GM19023 (cell line): ENCODE measurements at regions not wholly inside any gene's neighbourhood (a gene's known extent, or its start where the extent isn't known, plus 50 kb on each side); places are given as distances from the start of the nearest gene placed in this dataset.
"Not testable (repeated sequence)": the region's sequence is repeated elsewhere in the genome, so short reads cannot be mapped to it uniquely, and the experiment has no call there.

Source experiments
- ATAC-seq: cut with Tn5 transposase; IDR thresholded peaks from one replicate; pipeline ENCODE4 v1.9.1; 2021; ENCODE audit warnings: mild to moderate bottlenecking, moderate library complexity; ENCODE audit not compliant: unreplicated experiment

- no peak for ATAC-seq
Observed at GRCh38 chr18:28768791-28769768, 592.1 kb upstream of the CDH2 start.

- ATAC-seq, result no peak
Observed at GRCh38 chr18:28767727-28768211, 590.8 kb upstream of the CDH2 start.

- ATAC-seq, result no peak
Observed at GRCh38 chr18:28767201-28767600, 590.3 kb upstream of the CDH2 start.

- ATAC-seq, result no peak
Observed at GRCh38 chr18:28766721-28767120, 589.8 kb upstream of the CDH2 start.

GRCh38 chr18:28766027-28766426 is 589.1 kb upstream of the CDH2 start:
- ATAC-seq, result no peak

- no peak for ATAC-seq
Observed at GRCh38 chr18:28760299-28760698, 583.4 kb upstream of the CDH2 start.

- ATAC-seq, result no peak
Observed at GRCh38 chr18:28757466-28758008, 580.6 kb upstream of the CDH2 start.

GRCh38 chr18:28743115-28743514 is 566.2 kb upstream of the CDH2 start:
- ATAC-seq, result no peak

- ATAC-seq, result no peak
Observed at GRCh38 chr18:28740575-28740974, 563.6 kb upstream of the CDH2 start.

GRCh38 chr18:28736951-28737350 is 560.0 kb upstream of the CDH2 start:
- no peak for ATAC-seq

- ATAC-seq, result no peak
Observed at GRCh38 chr18:28736223-28736622, 559.3 kb upstream of the CDH2 start.

- ATAC-seq, result no peak
Observed at GRCh38 chr18:28735731-28736130, 558.8 kb upstream of the CDH2 start.

GRCh38 chr18:28729321-28729720 is 552.4 kb upstream of the CDH2 start:
- no peak for ATAC-seq

GRCh38 chr18:28728891-28729290 is 552.0 kb upstream of the CDH2 start:
- no peak for ATAC-seq

GRCh38 chr18:28727189-28727588 is 550.3 kb upstream of the CDH2 start:
- ATAC-seq, result not testable (repeated sequence)

GRCh38 chr18:28725876-28726275 is 548.9 kb upstream of the CDH2 start:
- ATAC-seq, result no peak

- ATAC-seq, result no peak
Observed at GRCh38 chr18:28723506-28723905, 546.6 kb upstream of the CDH2 start.

GRCh38 chr18:28718696-28719095 is 541.8 kb upstream of the CDH2 start:
- no peak for ATAC-seq

GRCh38 chr18:28716338-28716737 is 539.4 kb upstream of the CDH2 start:
- ATAC-seq, result no peak

GRCh38 chr18:28715206-28715605 is 538.3 kb upstream of the CDH2 start:
- ATAC-seq, result no peak

GRCh38 chr18:28714498-28714897 is 537.6 kb upstream of the CDH2 start:
- ATAC-seq, result no peak

- ATAC-seq, result no peak
Observed at GRCh38 chr18:28712796-28713425, 536.0 kb upstream of the CDH2 start.
